RKO (cell line): ENCODE measurements at regions not wholly inside any gene's neighbourhood (a gene's known extent, or its start where the extent isn't known, plus 50 kb on each side); places are given as distances from the start of the nearest gene placed in this dataset.

ENCODE experiments used
- DNase-seq: peaks from one replicate; pipeline ENCODE4 v3.0.0-alpha.2; 2016; ENCODE audit warnings: low spot score

GRCh38 chrX:45873781-45874180 lies 671.4 kb downstream of the ZNF674 start:
- DNase-seq: no peak

GRCh38 chrX:45872480-45872879 lies 671.8 kb upstream of the DIPK2B start:
- DNase-seq: no peak

GRCh38 chrX:45868425-45868824 lies 667.7 kb upstream of the DIPK2B start:
- DNase-seq: no peak

- DNase-seq: no peak
Observed at GRCh38 chrX:45862801-45863200, 662.1 kb upstream of the DIPK2B start.

GRCh38 chrX:45860450-45860849 lies 659.8 kb upstream of the DIPK2B start:
- no peak for DNase-seq

- no peak for DNase-seq
Observed at GRCh38 chrX:45859407-45859806, 658.7 kb upstream of the DIPK2B start.

- no peak for DNase-seq
Observed at GRCh38 chrX:45852884-45853283, 652.2 kb upstream of the DIPK2B start.

GRCh38 chrX:45851434-45851991 lies 650.8 kb upstream of the DIPK2B start:
- peak; percentile 54 for DNase-seq

GRCh38 chrX:45850775-45851433 lies 650.2 kb upstream of the DIPK2B start:
- peak; percentile 52 for DNase-seq

GRCh38 chrX:45850197-45850774 lies 649.6 kb upstream of the DIPK2B start:
- DNase-seq: peak; percentile 29

GRCh38 chrX:45849261-45849862 lies 648.7 kb upstream of the DIPK2B start:
- DNase-seq: peak; percentile 94

- no peak for DNase-seq
Observed at GRCh38 chrX:45847961-45848360, 647.3 kb upstream of the DIPK2B start.

- no peak for DNase-seq
Observed at GRCh38 chrX:45846328-45846727, 645.7 kb upstream of the DIPK2B start.

- DNase-seq: no peak
Observed at GRCh38 chrX:45845142-45845541, 644.5 kb upstream of the DIPK2B start.

GRCh38 chrX:45843518-45843917 lies 642.8 kb upstream of the DIPK2B start:
- DNase-seq: peak; percentile 66

GRCh38 chrX:45842926-45843315 lies 642.2 kb upstream of the DIPK2B start:
- DNase-seq: no peak

GRCh38 chrX:45842207-45842925 lies 641.7 kb upstream of the DIPK2B start:
- no peak for DNase-seq

GRCh38 chrX:45840411-45840950 lies 639.8 kb upstream of the DIPK2B start:
- no peak for DNase-seq

GRCh38 chrX:45830343-45830742 lies 629.7 kb upstream of the DIPK2B start:
- DNase-seq: no peak

- DNase-seq: peak; percentile 99
Observed at GRCh38 chrX:45824471-45824870, 623.8 kb upstream of the DIPK2B start.

- no peak for DNase-seq
Observed at GRCh38 chrX:45823536-45823935, 622.9 kb upstream of the DIPK2B start.

GRCh38 chrX:45822124-45822523 lies 621.4 kb upstream of the DIPK2B start:
- no peak for DNase-seq
